Esophagus muscularis mucosa (tissue), 3 donors: ENCODE measurements at regions not wholly inside any gene's neighbourhood (a gene's known extent, or its start where the extent isn't known, plus 50 kb on each side); places are given as distances from the start of the nearest gene placed in this dataset.

Source experiments
- CTCF ChIP-seq, 3 experiments: fragments of 200-600 bp in 2 of 3; fragments of 450-650 bp in 1 of 3; sonication (generic) in 2 of 3; IDR thresholded peaks; one replicate each; pipeline ENCODE4 v1.5.1; 2017 to 2019; ENCODE audit warnings: antibody characterized with exemption in 3 of 3, mild to moderate bottlenecking in 2 of 3, moderate library complexity in 1 of 3
- POLR2A ChIP-seq: fragments of 450-650 bp; IDR thresholded peaks from one replicate; pipeline ENCODE4 v1.6.1; 2017; ENCODE audit warnings: antibody characterized with exemption, moderate library complexity, mild to moderate bottlenecking, low read depth
- POLR2AphosphoS5 ChIP-seq, 2 donors: sonication (generic); formaldehyde crosslinking; IDR thresholded peaks; one replicate each; pipeline ENCODE4 v1.6.1; 2017; ENCODE audit warnings: antibody characterized with exemption in 2 of 2

- no peak for TF ChIP-seq POLR2AphosphoS5 (IDR thresholded peaks at IDR 0.05)
- TF ChIP-seq CTCF (IDR thresholded peaks at IDR 0.05) = no peak
- no peak for TF ChIP-seq POLR2A
Observed at GRCh38 chr3:162998205-162998604, 1501.6 kb downstream of the OTOL1 start.
